WTC11 (cell line): ENCODE measurements at regions not wholly inside any gene's neighbourhood (a gene's known extent, or its start where the extent isn't known, plus 50 kb on each side); places are given as distances from the start of the nearest gene placed in this dataset.

Source experiments
- ATAC-seq: fragments of 200-7000 bp; cut with Tn5 transposase; 2 replicates; pipeline ENCODE4 v1.10.0; 2021; ENCODE audit warnings: mild to moderate bottlenecking, moderate library complexity
- CTCF ChIA-PET: fragments of 300-600 bp; sonication (Branson Sonifier 250); formaldehyde crosslinking; loops from one replicate; lab custom pipeline; 2021; ENCODE audit warnings: antibody characterized with exemption; lab: Charles Lee
- POLR2A ChIA-PET: fragments of 350-600 bp; sonication (Branson Sonifier 250); formaldehyde crosslinking; loops from one replicate; lab custom pipeline; 2021; ENCODE audit warnings: antibody characterized with exemption; lab: Charles Lee
- DNase-seq: peaks from one replicate; pipeline ENCODE4 v3.0.0; 2021; ENCODE audit warnings: low spot score
- H3K27ac Mint-ChIP-seq: 2 replicates; pipeline ENCODE4 v1.8.0; 2021; ENCODE audit warnings: mixed read lengths
- H3K27me3 Mint-ChIP-seq: 2 replicates; pipeline ENCODE4 v1.8.0; 2021; ENCODE audit warnings: low read depth, mild to moderate bottlenecking, moderate library complexity, mixed read lengths
- H3K36me3 Mint-ChIP-seq: 2 replicates; pipeline ENCODE4 v1.8.0; 2021; ENCODE audit warnings: mixed read lengths
- H3K4me1 Mint-ChIP-seq: 2 replicates; pipeline ENCODE4 v1.8.0; 2022; ENCODE audit warnings: mixed read lengths
- H3K4me3 Mint-ChIP-seq: 2 replicates; pipeline ENCODE4 v1.8.0; 2021; ENCODE audit warnings: mild to moderate bottlenecking, moderate library complexity, mixed read lengths
- H3K9me3 Mint-ChIP-seq: 2 replicates; pipeline ENCODE4 v1.8.0; 2021; ENCODE audit warnings: mixed read lengths
- EMX1 ChIP-seq: fragments of 250-450 bp; sonication (Bioruptor Pico); IDR thresholded peaks from 2 replicates; pipeline ENCODE4 v1.8.0; 2021; ENCODE audit warnings: mild to moderate bottlenecking
- FOXK1 ChIP-seq: sonication (generic); formaldehyde crosslinking; IDR thresholded peaks from 2 replicates; pipeline ENCODE4 v1.8.0; 2022; ENCODE audit warnings: mild to moderate bottlenecking, moderate library complexity, missing genetic modification reagents
- GRHL2 ChIP-seq: fragments of 250-450 bp; sonication (Bioruptor Pico); IDR thresholded peaks from 2 replicates; pipeline ENCODE4 v1.8.0; 2022; ENCODE audit warnings: mild to moderate bottlenecking, moderate library complexity; ENCODE audit not compliant: insufficient replicate concordance, severe bottlenecking
- GTF2I ChIP-seq: fragments of 250-450 bp; sonication (Bioruptor Pico); conservative IDR thresholded peaks from 2 replicates; pipeline ENCODE4 v1.4.0; 2021; ENCODE audit warnings: mild to moderate bottlenecking
- HMGA2 ChIP-seq: fragments of 250-450 bp; sonication (Bioruptor Pico); IDR thresholded peaks from 2 replicates; pipeline ENCODE4 v1.4.0; 2021; ENCODE audit warnings: mild to moderate bottlenecking, moderate library complexity
- JAZF1 ChIP-seq: fragments of 250-450 bp; sonication (Bioruptor Pico); IDR thresholded peaks from 2 replicates; pipeline ENCODE4 v1.9.0; 2021; ENCODE audit warnings: moderate library complexity, mild to moderate bottlenecking, inconsistent platforms
- MAX ChIP-seq: sonication (generic); formaldehyde crosslinking; IDR thresholded peaks from 2 replicates; pipeline ENCODE4 v1.8.0; 2022; ENCODE audit warnings: mild to moderate bottlenecking, missing genetic modification reagents
- NFYB ChIP-seq: sonication (generic); formaldehyde crosslinking; conservative IDR thresholded peaks from 2 replicates; pipeline ENCODE4 v1.8.0; 2022; ENCODE audit warnings: low read depth, missing genetic modification reagents
- NR1H2 ChIP-seq: sonication (generic); formaldehyde crosslinking; IDR thresholded peaks from 2 replicates; pipeline ENCODE4 v1.9.0; 2021; ENCODE audit warnings: mild to moderate bottlenecking, moderate library complexity, missing genetic modification reagents
- SMAD4 ChIP-seq: sonication (generic); formaldehyde crosslinking; IDR thresholded peaks from 2 replicates; pipeline ENCODE4 v1.8.0; 2022; ENCODE audit warnings: mild to moderate bottlenecking, missing genetic modification reagents
- TCF7 ChIP-seq: sonication (generic); formaldehyde crosslinking; IDR thresholded peaks from 2 replicates; pipeline ENCODE4 v1.8.0; 2022; ENCODE audit warnings: mild to moderate bottlenecking, low read depth, missing genetic modification reagents, moderate library complexity
- ZNF219 ChIP-seq: sonication (generic); formaldehyde crosslinking; IDR thresholded peaks from 2 replicates; pipeline ENCODE4 v1.8.0; 2023; ENCODE audit warnings: missing genetic modification reagents, mild to moderate bottlenecking, borderline replicate concordance
- ZNF281 ChIP-seq: sonication (generic); formaldehyde crosslinking; IDR thresholded peaks from 2 replicates; pipeline ENCODE4 v1.8.0; 2023; ENCODE audit warnings: mild to moderate bottlenecking, missing genetic modification reagents
- ZNF317 ChIP-seq: sonication (generic); formaldehyde crosslinking; IDR thresholded peaks from 2 replicates; pipeline ENCODE4 v1.8.1; 2023; ENCODE audit warnings: low read depth, mild to moderate bottlenecking, moderate library complexity, missing genetic modification reagents, borderline replicate concordance
- TF ChIP-seq, protein P1 (sequence below): fragments of 250-450 bp; sonication (Bioruptor Pico); IDR thresholded peaks from 2 replicates; pipeline ENCODE4 v1.9.0; 2021; ENCODE audit warnings: moderate library complexity, mild to moderate bottlenecking, inconsistent platforms, borderline replicate concordance
- TF ChIP-seq, protein P2 (sequence below): fragments of 250-450 bp; sonication (Bioruptor Pico); IDR thresholded peaks from 2 replicates; pipeline ENCODE4 v1.9.0; 2021; ENCODE audit warnings: mild to moderate bottlenecking
- TF ChIP-seq, protein P3 (sequence below): sonication (generic); formaldehyde crosslinking; IDR thresholded peaks from 2 replicates; pipeline ENCODE4 v1.8.1; 2022; ENCODE audit warnings: mild to moderate bottlenecking, moderate library complexity, missing genetic modification reagents
- TF ChIP-seq, protein P4 (sequence below): fragments of 250-450 bp; sonication (Bioruptor Pico); conservative IDR thresholded peaks from 2 replicates; pipeline ENCODE4 v1.9.0; 2021; ENCODE audit warnings: mild to moderate bottlenecking
- TF ChIP-seq, protein P5 (sequence below): sonication (generic); formaldehyde crosslinking; IDR thresholded peaks from 2 replicates; pipeline ENCODE4 v1.8.1; 2023; ENCODE audit warnings: mild to moderate bottlenecking, moderate library complexity, missing genetic modification reagents

- H3K4me1 Mint-ChIP-seq = peaks cover 58% of the 10 kb centered on the region
- TF ChIP-seq TCF7 (CRISPR knock-in tag) = no peak
- TF ChIP-seq ZNF281 (CRISPR knock-in tag) = no peak
- TF ChIP-seq EMX1 = no peak
- TF ChIP-seq, protein P1, sequence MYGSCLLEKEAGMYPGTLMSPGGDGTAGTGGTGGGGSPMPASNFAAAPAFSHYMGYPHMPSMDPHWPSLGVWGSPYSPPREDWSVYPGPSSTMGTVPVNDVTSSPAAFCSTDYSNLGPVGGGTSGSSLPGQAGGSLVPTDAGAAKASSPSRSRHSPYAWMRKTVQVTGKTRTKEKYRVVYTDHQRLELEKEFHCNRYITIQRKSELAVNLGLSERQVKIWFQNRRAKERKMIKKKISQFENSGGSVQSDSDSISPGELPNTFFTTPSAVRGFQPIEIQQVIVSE (CRISPR knock-in tag) = no peak
- no peak for TF ChIP-seq MAX (CRISPR knock-in tag)
- TF ChIP-seq, protein P2, sequence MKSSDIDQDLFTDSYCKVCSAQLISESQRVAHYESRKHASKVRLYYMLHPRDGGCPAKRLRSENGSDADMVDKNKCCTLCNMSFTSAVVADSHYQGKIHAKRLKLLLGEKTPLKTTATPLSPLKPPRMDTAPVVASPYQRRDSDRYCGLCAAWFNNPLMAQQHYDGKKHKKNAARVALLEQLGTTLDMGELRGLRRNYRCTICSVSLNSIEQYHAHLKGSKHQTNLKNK (CRISPR knock-in tag) = no peak
- TF ChIP-seq GRHL2 = no peak
- TF ChIP-seq, protein P3, sequence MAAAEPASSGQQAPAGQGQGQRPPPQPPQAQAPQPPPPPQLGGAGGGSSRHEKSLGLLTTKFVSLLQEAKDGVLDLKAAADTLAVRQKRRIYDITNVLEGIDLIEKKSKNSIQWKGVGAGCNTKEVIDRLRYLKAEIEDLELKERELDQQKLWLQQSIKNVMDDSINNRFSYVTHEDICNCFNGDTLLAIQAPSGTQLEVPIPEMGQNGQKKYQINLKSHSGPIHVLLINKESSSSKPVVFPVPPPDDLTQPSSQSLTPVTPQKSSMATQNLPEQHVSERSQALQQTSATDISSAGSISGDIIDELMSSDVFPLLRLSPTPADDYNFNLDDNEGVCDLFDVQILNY (CRISPR knock-in tag) = no peak
- no peak for TF ChIP-seq ZNF219 (CRISPR knock-in tag)
- H3K27me3 Mint-ChIP-seq = no peaks in the 10 kb centered on the region
- no peak overlapping the region for H3K27ac Mint-ChIP-seq
- DNase-seq (no peak), ATAC-seq (no peak)
- CTCF ChIA-PET = no interaction called here
- peaks cover 5% of the 10 kb centered on the region for H3K36me3 Mint-ChIP-seq
- H3K9me3 Mint-ChIP-seq = peaks cover 8% of the 10 kb centered on the region
- POLR2A ChIA-PET = no interaction called here
- no peak overlapping the region for H3K4me3 Mint-ChIP-seq
Observed at GRCh38 chr15:60074181-60074885, 70.2 kb downstream of the FOXB1 start.

DNA sequence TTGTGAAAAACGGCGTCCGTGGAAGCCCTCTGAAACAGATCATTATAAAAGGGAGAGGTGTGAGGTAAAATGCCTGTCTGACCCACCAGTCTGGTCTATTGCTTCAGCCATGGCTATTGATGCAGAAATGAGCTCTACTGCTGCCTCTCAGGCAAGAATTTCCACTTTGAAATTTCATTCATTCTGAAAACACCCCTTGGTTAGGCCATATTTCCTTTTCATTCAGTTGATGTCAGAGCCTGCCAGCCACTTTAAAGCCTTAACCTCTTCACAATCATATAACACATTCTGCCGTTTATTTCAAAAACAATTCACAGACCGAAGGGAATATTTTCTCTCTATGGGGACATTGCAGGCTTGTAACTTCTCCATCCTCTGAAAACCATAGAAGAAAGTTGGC is 71.9 kb downstream of the FOXB1 start:
- Mint-ChIP-seq H3K27ac (peak overlapping the region; percentile 46), H3K4me3 (no peak overlapping the region)
- CTCF ChIA-PET = no interaction called here

More for the DNA sequence above, 71.9 kb downstream of the FOXB1 start:
- no peak for ATAC-seq
- H3K36me3 Mint-ChIP-seq = peaks cover 5% of the 10 kb centered on the region
- H3K9me3 Mint-ChIP-seq = peaks cover 8% of the 10 kb centered on the region
- TF ChIP-seq GTF2I (CRISPR knock-in tag) (no peak), NFYB (no peak), NR1H2 (CRISPR knock-in tag) (no peak), JAZF1 (no peak), ZNF317 (CRISPR knock-in tag) (no peak), HMGA2 (no peak), SMAD4 (no peak), MAX (CRISPR knock-in tag) (no peak), FOXK1 (CRISPR knock-in tag) (no peak)
- TF ChIP-seq, protein P4, sequence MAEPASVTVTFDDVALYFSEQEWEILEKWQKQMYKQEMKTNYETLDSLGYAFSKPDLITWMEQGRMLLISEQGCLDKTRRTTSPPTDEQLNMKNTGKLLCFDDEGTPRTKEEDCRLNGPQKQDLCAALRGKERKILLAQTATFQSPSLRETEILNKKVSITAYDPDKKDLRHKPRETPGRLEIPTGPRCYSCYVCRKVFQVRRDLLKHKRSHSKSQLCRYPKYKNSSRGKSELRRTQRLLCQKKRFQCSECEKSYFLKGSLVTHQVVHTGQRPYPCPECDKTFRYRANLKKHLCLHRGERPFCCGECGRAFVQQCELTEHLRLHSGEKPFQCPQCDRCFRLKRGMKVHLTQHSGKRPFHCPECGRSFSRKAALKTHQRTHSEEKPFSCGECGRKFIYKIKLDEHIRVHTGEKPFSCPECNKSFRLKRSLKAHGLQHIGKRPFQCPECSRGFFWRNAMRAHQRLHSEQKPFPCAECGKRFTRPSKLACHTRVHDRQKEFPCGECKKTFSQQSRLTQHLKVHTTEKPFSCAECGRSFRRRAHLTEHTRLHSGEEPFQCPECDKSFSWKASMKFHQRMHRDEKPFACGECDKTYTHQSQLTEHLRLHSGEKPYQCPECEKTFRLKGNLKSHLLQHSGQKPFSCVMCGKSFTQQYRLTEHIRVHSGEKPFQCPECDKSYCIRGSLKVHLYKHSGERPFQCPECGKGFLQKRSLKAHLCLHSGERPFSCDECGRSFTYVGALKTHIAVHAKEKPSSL = no peak
- TF ChIP-seq, protein P5, sequence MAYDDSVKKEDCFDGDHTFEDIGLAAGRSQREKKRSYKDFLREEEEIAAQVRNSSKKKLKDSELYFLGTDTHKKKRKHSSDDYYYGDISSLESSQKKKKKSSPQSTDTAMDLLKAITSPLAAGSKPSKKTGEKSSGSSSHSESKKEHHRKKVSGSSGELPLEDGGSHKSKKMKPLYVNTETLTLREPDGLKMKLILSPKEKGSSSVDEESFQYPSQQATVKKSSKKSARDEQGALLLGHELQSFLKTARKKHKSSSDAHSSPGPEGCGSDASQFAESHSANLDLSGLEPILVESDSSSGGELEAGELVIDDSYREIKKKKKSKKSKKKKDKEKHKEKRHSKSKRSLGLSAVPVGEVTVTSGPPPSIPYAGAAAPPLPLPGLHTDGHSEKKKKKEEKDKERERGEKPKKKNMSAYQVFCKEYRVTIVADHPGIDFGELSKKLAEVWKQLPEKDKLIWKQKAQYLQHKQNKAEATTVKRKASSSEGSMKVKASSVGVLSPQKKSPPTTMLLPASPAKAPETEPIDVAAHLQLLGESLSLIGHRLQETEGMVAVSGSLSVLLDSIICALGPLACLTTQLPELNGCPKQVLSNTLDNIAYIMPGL (CRISPR knock-in tag) = no peak
- TF ChIP-seq, all 79 proteins: peak for 0
- DNase-seq = no peak
- Mint-ChIP-seq H3K4me1 (peaks cover 56% of the 10 kb centered on the region), H3K27me3 (no peaks in the 10 kb centered on the region)
- POLR2A ChIA-PET = interaction anchor here (0.6 kb wide), 1 partner anchor 11 kb away, joined by 4 read pairs; no protein-coding TSS in a partner anchor
